ENCODE measurements at regions not wholly inside any gene's neighbourhood (a gene's known extent, or its start where the extent isn't known, plus 50 kb on each side); places are given as distances from the start of the nearest gene placed in this dataset.

DNA sequence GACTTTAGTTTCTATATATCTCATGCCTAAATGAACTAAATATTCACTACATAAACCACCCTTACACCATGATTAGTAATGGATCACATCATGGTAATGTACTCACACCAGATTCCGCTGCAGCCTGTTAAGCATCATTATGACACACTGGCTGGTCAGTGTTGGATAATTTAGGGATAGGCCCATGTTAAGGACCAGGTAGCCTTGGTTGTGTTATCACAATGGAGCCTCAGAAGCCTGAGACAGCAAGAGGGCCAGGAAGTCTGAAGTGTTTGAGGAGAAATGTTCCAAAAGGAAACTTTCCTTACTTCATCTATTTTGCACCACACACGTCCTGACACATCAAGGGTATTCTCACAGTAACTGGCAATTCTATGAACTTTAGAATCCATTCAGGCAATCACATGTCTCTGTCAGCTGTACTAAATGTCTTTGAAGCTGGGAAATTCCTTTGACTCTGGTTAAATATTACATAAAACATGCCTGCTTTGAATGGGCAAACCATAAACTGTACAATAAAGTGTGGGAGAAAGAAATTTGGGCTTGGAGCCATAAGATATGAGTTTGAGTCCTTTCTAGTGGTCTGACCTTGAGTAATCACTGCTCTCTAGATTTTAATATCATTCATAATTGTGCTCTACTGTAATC, 105.3 kb upstream of the DPT start:
- TF ChIP-seq EP300 (IDR thresholded peaks at IDR 0.05; ENCODE audit: low read depth) (no peak), POLR2A (IDR thresholded peaks at IDR 0.05) (no peak)
- TF ChIP-seq, protein P1, sequence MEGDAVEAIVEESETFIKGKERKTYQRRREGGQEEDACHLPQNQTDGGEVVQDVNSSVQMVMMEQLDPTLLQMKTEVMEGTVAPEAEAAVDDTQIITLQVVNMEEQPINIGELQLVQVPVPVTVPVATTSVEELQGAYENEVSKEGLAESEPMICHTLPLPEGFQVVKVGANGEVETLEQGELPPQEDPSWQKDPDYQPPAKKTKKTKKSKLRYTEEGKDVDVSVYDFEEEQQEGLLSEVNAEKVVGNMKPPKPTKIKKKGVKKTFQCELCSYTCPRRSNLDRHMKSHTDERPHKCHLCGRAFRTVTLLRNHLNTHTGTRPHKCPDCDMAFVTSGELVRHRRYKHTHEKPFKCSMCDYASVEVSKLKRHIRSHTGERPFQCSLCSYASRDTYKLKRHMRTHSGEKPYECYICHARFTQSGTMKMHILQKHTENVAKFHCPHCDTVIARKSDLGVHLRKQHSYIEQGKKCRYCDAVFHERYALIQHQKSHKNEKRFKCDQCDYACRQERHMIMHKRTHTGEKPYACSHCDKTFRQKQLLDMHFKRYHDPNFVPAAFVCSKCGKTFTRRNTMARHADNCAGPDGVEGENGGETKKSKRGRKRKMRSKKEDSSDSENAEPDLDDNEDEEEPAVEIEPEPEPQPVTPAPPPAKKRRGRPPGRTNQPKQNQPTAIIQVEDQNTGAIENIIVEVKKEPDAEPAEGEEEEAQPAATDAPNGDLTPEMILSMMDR (IDR thresholded peaks at IDR 0.05), result no peak

All from transverse colon (tissue), 3 donors.